Left lobe of liver (tissue), 2 donors: ENCODE measurements at regions not wholly inside any gene's neighbourhood (a gene's known extent, or its start where the extent isn't known, plus 50 kb on each side); places are given as distances from the start of the nearest gene placed in this dataset.

ENCODE experiments used
- ATAC-seq: fragments of 200-7000 bp; cut with Tn5 transposase; one replicate; pipeline ENCODE4 v1.9.1; 2020; ENCODE audit warnings: mild to moderate bottlenecking, moderate library complexity
- DNase-seq: peaks from one replicate; pipeline ENCODE4 v3.0.0-alpha.2; 2020; ENCODE audit warnings: low spot score
- donor health status: DM: no; HTN: no; CAD: no; lungs with moderate emphysema.
- donor health status: DM: no; HTN: yes; CAD: no.

- DNase-seq (no peak), ATAC-seq (no peak)
Measured at GRCh38 chr1:54497338-54497737, 50.7 kb upstream of the ACOT11 start.

DNA sequence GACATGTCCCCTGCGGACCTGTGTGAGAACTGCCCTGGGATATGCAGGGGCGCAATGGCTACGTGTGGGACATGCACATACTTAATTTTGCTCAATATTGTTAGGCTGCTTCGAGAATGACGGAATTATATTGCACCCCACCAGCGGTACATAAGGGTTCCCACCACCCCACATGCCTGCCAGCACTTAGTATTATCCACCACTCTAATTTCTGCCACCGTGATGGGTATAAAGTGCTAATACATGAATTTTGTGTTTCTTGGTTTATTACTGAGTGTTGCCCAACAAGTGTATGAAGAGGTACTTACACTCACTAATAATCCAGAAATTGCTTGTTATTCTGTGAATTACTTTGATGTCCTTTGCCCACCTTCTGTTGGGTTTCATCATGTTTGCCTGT lies 52.1 kb upstream of the ACOT11 start:
- DNase-seq (no peak), ATAC-seq (no peak)

- no peak for ATAC-seq
- no peak for DNase-seq
Measured at GRCh38 chr1:54493608-54494007, 54.4 kb upstream of the ACOT11 start.

GRCh38 chr1:54490361-54491248 lies 57.4 kb upstream of the ACOT11 start:
- ATAC-seq, result peak; percentile 32
- DNase-seq, result peak; percentile 66

GRCh38 chr1:54489627-54490250 lies 58.3 kb upstream of the ACOT11 start:
- ATAC-seq, result no peak
- DNase-seq, result no peak

GRCh38 chr1:54488779-54489626 lies 59.0 kb upstream of the ACOT11 start:
- peak; percentile 82 for DNase-seq

GRCh38 chr1:54488065-54488750 lies 59.8 kb upstream of the ACOT11 start:
- DNase-seq, result peak; percentile 95
- ATAC-seq, result peak; percentile 78

More at GRCh38 chr1:54488779-54489626, 59.0 kb upstream of the ACOT11 start:
- ATAC-seq, result peak; percentile 75

DNA sequence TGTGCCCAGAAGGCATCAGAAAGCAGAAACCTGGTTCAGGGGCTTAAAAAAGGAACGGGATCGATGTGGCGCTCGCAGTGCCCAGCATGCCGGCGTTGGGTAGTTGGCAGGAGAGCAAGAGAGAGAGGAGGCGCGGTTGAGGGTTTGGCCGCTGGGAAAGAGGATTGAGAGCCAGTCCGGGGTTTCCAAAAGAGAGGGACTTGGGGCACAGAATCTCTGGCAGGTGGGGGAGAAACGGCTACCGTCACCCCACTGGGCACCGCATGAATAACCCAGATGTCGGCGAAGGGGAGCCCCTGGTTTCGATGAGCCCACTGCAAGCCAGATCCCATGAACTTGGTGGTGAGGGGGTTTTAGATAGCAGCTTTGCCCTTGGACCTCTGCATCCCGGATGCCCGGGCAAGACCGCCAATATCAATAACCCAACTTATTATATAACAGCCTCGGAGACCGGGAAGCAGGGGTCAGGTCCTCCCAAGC lies 60.4 kb upstream of the ACOT11 start:
- DNase-seq (peak; percentile 77), ATAC-seq (peak; percentile 46)

DNA sequence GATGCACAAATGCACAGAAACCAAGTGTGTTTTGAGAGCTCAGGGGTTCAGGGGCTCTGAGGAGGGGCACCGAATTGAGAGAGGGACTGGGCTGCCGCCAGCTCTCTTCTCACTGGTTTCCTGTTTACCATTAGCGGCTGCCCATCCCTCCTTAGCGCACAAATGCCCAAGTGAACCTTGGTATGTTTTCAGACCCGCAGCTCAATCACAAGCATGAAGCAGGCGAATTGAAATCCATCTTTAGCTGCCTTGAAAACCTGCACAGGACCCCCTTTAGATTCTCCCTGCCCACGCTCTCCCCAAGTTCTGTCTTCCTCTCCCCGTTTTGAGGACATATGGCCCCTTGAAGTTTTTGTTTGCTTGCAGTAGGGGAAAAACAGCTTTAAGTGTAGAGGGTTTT lies 61.1 kb upstream of the ACOT11 start:
- no peak for DNase-seq
- ATAC-seq, result no peak

DNA sequence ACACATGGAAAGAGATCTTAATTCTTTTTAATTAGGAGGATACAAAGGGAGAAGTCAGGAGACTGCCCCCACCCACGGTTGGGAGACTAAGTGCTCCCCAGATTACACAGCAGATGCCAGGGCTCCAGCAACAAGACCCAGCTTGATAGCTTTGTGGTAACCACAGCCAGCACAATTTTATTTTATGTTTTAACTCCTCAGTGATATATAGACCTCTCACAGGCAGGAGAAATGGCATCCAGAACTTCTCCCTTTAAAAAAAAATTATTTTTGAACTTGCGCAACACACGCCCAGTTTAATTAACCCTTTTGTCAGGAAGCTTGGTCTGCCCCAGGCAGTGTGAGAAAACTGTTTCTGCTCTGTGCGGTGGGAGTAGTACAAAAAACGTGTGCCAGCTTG lies 62.6 kb upstream of the ACOT11 start:
- no peak for ATAC-seq
- DNase-seq, result no peak

DNA sequence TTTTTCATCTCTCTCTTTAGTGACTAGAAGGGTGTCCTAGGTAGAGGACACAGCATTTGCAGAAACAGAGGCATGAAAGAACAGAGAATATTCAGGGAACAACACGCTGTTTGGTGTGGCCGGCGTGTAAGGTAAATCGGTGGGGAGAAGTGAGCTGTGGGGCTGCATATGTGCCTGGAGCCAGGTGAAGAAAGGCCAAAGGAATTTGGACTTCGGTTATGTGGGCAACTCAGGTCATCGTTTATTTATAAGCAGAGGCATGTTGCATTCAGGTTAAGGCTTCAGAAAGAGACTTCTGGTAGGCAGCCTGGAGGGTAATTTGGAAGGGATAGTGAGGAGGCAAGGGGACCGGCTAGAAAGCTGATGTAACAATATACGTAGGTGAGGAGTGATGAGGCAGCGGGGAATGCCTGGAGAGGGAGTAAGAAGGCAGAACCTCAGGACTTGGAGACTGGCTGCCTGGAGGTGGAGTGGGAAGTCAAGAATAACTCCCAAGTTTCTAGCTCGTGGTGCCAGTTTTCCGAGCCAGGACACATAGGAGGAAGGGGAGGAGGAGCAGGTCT lies 64.1 kb upstream of the ACOT11 start:
- ATAC-seq, result peak; percentile 5
- DNase-seq, result no peak

DNA sequence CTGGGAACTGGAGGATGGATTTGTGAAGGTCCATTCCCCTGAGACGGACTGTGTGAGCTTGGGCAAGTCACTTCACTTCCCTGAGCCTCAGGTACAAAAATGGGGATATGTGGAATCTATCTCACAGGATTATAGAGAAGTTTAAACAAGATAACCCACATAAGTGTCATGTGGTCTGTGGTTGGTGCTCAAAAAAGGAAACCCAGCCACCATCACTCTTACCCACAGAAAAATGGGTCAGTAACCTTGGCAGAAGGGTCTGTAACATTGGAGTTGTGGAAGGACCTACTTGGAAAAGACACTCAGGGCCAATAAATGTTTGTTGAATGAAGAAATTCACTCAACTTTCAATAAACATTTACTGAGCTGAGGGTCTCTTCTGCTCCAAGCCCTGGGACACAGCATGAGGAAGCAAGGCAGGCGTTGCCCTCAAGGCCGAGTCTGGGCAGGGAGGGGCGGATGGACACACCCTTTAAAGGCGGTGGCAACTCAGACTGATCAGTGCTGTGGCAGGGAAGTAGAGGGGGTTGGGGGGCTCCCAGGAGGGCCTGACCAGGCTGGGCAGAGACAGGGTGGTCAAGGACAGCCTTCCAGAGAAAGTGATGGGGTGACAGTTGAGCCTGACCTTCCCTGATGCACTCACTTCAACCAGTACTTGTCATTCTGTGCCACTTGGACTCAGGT lies 66.7 kb upstream of the ACOT11 start:
- no peak for DNase-seq
- no peak for ATAC-seq

DNA sequence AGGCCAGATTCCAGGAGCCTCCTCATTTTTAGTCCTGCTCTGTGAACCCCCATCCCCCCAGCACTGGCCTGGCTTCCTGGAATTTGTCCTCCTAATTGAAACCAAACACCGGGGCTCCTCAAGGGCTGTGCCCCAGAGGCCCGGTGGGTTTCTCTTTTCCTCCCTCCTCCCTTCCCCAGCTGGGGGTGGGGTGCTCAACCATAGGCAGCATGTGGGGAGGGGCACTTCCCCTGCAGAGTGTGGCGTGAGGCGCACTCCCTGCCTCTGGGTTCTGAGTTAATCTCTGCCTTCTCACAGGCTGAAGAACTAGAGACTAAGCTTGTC lies 67.5 kb upstream of the ACOT11 start:
- no peak for DNase-seq

DNA sequence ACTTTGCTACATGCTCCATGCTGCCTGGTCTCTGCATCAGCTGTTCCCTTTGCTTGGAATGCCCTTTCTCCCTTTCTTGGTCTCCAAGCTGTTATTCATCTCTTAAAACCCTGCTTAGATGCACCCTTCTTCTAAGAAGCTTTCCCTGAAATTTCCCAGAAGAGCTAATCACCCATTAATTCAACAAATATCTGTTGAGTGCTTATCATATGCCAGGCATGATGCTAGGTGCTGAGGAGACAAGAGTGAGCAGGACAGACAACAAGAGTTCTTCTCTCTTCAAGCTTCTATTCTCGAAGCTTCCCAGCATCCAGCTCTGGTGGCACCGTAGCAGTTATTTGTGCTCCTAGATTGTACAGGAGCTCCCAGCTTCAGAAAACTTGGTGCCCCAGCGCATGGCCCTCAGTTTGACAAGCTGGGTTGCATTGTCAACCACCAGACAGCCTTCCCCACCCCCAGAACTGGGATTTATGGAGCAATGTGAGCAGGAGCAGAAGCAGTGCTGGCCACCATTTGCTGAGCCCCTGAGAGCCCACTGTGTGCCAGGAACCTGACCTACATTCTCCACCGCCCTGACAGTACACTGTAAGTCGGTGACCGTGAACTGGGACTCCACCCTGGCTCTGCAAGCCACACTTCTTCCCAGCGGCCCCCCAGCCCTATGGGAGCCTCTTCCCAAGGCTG lies 68.0 kb upstream of the ACOT11 start:
- ATAC-seq (no peak), DNase-seq (no peak)

More for the DNA sequence above, 67.5 kb upstream of the ACOT11 start:
- no peak for ATAC-seq

GRCh38 chr1:54479251-54479650 lies 68.8 kb upstream of the ACOT11 start:
- ATAC-seq (no peak), DNase-seq (no peak)

- DNase-seq (no peak), ATAC-seq (no peak)
Measured at GRCh38 chr1:54477153-54477561, 70.9 kb upstream of the ACOT11 start.

DNA sequence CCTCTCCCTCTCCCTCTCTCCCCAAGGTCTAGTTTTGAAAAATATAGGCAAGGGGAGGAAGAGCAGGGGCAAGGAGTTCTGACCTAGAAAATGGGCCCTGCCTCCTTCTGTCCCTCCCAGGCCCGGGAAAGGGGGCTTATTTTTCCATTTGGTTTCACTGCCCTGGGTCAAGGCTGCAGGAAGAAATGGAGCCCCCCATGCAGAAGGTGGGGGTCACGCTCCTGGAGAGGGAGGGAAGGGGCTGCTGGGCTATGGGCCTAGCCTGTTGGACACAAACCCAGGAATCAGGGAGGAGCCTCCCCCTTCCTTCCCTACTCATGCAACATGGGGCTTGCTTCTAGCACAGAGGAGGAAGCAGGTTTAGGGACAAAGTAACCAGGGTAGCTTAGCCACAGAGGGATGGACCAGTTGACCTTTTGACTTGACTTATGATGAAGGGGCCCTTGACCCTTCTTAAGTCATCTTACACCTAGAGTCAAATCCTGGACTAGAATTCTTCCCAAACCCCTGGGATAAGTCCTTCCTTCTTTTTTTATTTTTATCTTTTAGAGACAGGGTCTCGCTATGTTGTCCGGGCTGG lies 70.4 kb upstream of the SSBP3 start:
- no peak for DNase-seq
- no peak for ATAC-seq

DNA sequence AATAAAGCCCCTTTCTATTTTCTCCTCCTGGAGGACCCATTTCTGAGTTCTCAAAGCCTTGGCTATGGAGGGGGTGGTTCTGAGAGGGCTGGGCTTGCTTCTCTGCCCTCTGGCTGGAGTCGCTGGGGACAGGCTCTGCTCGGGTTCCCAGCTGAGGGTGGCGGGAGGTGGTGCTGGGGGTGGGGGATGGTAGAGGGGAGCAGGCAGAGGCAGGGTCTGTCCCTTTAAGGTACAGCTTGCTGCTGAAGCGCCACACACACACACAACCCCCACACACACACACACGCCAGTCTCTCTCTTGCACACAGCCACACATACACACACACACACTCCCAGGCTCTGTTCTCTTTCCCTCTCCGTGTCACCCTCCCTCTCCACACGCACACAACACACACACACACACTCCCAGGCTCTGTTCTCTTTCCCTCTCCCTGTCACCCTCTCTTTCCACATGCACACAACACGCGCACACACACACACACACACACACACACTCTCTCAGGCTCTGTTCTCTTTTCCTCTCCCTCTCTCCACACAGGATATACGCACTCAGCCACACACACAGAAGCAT lies 69.8 kb upstream of the SSBP3 start:
- no peak for DNase-seq
- ATAC-seq, result no peak
